Fibroblast of pulmonary artery (primary cell): ENCODE measurements at regions not wholly inside any gene's neighbourhood (a gene's known extent, or its start where the extent isn't known, plus 50 kb on each side); places are given as distances from the start of the nearest gene placed in this dataset.

Source experiments
- DNase-seq: peaks from one replicate; pipeline ENCODE4 v3.0.0-alpha.2; 2010; ENCODE audit warnings: low read depth
- H3K4me3 ChIP-seq: replicated peaks from 2 replicates; pipeline ENCODE4 v1.5.1; 2011; ENCODE audit warnings: low read depth, mild to moderate bottlenecking, control low read depth, low read length, moderate library complexity
- TF ChIP-seq, protein P1 (sequence below): IDR thresholded peaks from 2 replicates; pipeline ENCODE4 v1.5.1; 2011; ENCODE audit warnings: mild to moderate bottlenecking, control low read depth, low read length, inconsistent platforms; ENCODE audit errors: missing control alignments

DNA sequence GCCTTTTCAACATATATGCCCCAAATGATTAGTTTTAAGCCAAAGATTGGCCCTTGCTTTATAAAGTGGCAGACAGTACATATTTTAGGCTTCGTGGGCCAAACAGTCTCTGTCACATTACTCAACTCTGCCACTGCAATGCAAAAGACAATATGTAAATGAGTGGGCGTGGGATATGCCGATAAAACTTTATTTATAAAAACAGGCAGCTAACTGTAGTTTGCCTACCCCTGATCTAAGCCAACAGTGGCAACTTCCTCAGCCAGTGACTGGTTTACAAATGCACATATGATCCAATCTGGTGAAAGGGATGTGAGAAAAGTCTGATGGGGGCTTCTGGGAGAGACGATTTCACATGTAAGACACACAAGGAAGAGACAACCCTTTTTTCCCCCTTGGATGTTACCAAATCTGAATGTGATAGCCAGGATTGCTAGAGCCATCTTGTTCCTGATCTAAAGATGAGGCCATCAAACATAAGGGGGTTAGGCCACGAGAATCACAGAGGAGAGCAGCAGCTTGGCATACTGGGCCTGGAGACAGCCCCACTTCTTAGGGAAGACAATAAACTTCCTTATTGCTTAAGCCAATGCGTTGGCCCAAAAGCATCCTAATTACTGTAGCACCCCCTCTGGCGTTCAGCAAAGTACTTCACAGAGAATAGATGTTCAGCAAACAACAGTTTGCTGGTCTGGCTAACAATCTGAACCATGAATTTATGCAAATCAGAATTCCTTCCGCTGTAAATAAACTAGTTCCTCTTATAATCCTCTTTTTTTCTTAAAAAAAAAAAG is 75.2 kb upstream of the TMCC3 start:
- TF ChIP-seq, protein P1, sequence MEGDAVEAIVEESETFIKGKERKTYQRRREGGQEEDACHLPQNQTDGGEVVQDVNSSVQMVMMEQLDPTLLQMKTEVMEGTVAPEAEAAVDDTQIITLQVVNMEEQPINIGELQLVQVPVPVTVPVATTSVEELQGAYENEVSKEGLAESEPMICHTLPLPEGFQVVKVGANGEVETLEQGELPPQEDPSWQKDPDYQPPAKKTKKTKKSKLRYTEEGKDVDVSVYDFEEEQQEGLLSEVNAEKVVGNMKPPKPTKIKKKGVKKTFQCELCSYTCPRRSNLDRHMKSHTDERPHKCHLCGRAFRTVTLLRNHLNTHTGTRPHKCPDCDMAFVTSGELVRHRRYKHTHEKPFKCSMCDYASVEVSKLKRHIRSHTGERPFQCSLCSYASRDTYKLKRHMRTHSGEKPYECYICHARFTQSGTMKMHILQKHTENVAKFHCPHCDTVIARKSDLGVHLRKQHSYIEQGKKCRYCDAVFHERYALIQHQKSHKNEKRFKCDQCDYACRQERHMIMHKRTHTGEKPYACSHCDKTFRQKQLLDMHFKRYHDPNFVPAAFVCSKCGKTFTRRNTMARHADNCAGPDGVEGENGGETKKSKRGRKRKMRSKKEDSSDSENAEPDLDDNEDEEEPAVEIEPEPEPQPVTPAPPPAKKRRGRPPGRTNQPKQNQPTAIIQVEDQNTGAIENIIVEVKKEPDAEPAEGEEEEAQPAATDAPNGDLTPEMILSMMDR: peak; percentile 63
- DNase-seq: peak; percentile 75
- no peak overlapping the region for H3K4me3 ChIP-seq

DNA sequence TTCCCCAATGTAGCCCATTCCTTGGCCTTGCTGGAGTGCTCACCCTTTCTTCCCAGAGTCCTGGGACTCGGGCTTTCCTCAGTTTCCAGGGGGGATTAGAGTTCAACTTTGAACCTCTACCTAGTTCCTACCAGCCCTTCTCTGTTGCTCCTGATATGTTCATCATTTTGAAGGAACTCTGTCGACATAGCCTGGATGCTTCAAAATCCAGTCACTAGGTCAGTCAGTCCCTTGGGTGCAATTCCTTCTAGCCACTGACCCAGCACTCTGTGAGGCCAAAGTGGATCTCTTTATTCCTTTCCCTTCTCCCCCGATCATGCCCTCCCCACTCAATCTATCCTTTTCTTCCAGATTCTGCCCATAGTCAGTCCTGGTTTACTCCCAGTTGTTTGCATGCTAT is 72.3 kb upstream of the TMCC3 start:
- TF ChIP-seq, protein P1: no peak
- no peak for DNase-seq
- no peak overlapping the region for H3K4me3 ChIP-seq

DNA sequence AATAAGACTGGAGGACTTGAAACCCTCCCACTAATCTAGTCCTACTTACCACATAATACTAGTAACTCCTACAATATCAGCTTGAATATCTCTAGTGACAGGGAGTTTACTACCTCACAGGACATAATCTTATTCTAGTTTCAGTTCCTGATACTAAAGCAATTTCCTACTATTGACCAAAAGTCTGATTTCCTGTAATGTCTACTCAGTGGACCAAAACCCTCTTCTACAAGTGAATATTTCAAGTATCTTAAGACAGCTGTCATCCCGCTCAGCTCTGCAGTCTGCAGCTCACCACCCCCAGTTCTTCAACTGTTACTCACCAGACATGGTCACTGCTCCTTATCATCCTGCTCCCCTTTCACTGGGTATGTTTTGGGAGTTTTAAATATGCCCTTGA is 70.8 kb upstream of the TMCC3 start:
- TF ChIP-seq, protein P1: no peak
- H3K4me3 ChIP-seq: no peak overlapping the region
- DNase-seq: no peak

DNA sequence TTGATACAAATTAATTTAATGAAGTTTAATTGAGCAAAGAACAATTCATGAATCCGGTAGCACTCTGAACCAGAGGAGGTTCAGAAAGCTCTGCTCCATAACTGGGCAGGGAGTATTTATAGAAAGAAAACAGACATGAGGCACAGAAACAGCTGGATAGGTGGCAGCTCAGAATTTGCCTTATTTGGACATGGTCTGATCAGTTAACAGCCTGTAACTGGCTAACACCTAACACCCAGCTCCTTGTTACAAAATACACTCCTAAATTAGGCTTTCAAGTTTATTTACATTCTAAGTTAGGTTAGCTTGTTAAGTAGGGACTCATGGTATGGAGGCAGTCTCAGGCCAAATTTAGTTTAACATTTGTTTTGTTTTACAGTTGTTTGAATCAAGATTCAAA is 67.8 kb upstream of the TMCC3 start:
- peak; percentile 20 for DNase-seq
- no peak overlapping the region for H3K4me3 ChIP-seq
- TF ChIP-seq, protein P1: no peak

DNA sequence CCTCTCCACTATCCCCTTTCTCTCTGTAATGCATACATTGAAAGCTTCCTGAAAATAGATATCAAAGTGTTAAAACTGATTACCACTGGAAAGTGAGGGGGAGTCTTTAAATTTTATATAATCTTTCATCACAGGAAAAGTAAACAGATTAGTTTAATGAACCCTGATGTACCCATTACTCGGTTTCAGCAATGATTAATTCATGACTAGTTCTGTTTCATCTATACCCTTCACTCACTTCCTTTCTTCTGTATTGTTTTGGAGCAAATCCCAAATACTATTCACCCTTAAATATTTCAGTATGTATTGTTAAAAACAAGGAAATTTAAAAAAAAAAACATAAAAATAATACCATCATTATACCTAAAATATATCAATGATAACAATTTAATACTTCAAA is 67.3 kb upstream of the TMCC3 start:
- TF ChIP-seq, protein P1: no peak
- DNase-seq: no peak

DNA sequence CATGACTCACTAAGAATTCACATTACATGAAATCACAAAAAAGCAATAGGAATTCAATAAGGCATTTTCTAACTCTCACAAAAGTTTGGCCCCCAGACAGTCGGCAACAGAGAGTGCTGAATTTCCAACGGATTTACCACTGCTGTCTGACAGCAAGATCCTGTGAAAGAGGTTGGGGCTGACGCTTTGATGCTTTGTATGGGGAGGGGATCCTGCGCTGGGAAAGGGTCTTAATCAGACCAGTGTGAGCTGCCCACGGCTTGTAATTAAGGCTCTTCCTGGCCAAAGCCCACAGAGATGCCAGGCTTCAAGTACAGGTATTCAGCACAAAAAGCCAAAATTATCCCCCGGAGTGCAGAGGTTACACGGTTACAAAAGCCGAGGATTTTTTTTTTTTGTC is 66.8 kb upstream of the TMCC3 start:
- H3K4me3 ChIP-seq: no peak overlapping the region
- DNase-seq: no peak
- TF ChIP-seq, protein P1: no peak

More for the DNA sequence above, 67.3 kb upstream of the TMCC3 start:
- no peak overlapping the region for H3K4me3 ChIP-seq

DNA sequence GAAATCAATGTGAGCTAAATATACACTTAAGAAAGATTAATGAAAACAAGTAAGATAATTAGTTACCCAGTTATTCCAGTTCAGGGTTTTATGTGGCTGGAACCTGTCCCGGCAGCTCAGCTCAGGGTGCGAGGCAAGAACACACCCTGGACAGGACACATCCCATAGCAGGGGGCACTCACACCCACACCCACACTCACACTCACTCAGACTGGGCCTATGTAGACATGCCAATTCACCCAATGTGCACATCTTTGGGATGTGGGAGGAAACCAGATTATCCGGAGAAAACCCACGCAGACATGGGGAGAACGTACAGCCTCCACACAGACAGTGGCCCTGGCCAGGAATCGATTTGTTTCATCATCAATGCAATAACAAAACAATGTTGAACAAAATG is 66.0 kb upstream of the TMCC3 start:
- TF ChIP-seq, protein P1: no peak
- no peak overlapping the region for H3K4me3 ChIP-seq
- DNase-seq: no peak
